SKM-1 (cell line): ENCODE measurements at regions not wholly inside any gene's neighbourhood (a gene's known extent, or its start where the extent isn't known, plus 50 kb on each side); places are given as distances from the start of the nearest gene placed in this dataset.

ENCODE experiments used
- DNase-seq: peaks from one replicate; lab custom pipeline; 2025; ENCODE audit not compliant: unreplicated experiment; lab: John Stamatoyannopoulos, UW

DNA sequence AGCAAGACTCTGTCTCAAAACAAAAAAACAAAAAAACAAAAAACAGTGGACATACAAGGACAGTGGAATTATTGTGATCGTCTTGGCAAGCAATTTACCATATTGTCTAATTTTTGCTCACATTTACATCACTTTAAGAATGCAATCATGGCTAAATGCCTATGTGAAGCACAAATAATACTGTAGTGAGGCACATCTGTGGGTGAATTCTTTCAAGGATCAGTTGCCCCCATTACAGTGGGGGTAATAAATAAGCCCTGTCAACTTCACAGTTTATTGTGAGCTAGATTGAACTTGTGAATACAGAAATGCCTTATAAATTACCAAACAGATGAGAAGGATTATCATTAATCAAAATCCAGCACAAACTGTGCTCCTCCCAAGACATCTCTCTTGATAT lies 150.2 kb upstream of the PAPPA start:
- DNase-seq, result no peak

DNA sequence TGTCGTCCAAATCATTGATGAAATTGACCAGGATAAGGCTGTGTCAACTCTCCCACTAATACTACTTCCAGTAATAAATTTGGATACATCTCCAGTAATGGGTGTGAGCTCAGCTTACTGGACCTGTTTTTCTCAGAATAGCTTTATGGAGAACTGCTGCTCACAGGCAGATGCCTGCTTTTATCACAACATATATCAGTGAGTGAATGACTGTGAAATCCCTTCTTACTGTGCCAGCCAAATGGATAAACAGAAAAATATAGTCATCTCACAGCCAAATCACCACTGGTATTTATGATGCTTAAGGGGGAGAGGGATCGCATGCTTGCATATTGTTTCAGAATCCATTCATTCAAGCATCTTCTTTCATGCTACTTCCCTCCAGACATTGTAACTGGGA lies 148.4 kb upstream of the PAPPA start:
- no peak for DNase-seq

DNA sequence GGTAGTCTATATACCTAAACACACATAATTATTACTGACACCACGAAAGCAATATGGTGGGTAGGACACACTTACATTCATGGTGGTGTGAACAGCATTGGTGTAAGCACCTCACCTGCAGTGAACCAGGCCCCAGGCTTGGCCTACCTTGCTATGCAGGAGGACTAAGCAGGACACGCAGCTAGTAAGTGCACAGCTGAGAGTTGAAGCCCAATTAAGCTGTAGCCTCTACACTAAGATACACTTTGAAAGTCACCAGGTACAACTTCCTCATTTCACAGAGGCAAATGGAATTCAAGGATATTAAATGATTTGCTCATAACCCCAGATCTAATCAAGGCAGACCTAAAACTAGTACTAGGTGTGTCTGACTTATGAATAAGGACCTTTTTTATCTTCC lies 145.8 kb upstream of the PAPPA start:
- no peak for DNase-seq

DNA sequence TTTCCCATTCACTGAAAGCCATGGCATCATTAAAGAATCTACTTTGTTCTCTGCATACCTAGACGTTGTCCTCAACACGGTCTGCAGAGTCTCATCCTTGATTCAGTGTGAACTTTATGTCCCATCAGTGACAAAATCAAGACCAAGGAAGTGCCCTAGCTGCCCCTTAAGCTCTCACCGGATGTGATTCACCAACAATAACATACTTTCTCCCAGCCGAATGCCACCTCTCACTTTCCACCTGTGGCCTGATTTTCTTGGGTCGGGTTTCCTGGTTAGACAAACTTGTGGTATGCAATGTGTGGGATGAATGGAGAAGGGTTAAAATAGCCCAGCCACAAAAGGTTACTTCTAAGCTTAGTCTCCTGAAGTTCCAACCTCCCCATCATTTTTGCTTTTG lies 145.3 kb upstream of the PAPPA start:
- DNase-seq, result no peak

DNA sequence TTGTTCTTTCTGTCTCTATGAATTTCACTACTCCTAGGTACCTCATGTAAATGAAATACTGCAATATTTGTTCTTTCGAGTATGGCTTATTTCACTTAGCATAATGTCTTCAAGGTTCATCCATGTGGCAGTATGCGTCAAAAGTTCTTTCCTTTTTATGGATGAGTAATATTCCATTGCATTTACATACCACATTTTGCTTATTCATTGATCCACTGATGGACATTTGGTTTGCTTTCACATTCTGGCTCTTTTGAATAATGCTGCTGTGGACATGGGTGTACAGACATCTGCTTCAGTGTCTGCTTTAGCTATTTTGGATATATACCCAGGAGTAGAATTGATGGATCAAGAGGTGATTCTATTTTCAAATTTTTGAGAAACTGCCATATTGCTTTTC lies 144.2 kb upstream of the PAPPA start:
- DNase-seq, result no peak

DNA sequence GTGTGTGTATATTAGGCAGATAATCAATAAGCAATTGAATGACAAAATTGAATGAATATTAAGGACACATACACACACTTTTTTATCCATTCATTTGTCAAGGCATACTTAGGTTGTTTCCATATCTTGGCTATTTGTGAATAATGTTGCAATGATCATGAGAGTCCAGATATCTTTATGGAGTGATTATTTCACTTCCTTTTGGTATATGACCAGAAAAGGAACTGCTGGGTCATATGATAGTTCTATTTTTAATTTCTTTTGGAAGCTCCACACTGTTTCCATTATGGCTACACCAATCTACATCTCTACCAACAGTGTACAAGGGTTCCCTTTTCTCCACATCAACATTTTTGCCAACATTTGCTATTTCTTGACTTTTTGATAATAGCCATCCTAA lies 137.7 kb upstream of the PAPPA start:
- no peak for DNase-seq

DNA sequence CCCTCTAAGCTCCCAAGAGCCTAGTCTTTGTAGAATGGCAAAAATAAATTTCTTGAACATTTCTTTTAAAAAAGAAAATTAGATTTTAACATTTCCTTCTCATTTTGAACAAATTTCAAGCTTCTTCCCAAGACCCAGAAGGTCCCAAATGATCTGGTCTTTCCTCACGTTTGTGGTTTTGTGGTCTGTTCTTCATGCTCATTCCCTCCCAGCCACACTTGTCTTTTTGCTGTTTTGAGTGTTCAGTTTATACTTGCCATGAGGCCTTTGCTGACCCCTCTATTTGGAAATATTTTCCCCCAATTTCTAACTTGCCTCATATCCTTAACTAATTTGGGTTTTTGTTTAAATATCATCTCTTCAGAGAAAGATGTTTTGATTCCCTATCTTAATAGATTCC lies 133.4 kb upstream of the PAPPA start:
- no peak for DNase-seq

DNA sequence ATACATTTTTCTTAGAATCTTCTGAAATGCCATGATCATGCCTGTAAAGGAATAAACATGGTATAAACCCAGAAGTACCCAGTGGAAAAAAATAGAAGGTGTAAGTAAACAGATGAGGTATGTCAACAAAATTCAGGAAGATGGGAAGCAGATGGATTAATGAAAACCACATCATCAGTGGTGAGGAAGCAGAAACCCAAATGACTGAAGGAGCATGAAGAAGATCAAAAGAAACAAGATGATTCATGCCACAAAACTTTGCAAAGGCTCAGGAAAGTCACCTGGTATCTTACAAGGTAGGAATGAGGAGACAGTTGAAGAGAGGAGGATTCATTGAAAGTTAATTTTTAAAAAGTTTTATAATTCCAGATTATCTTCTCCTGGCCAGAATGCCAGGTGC lies 132.8 kb upstream of the PAPPA start:
- no peak for DNase-seq

DNA sequence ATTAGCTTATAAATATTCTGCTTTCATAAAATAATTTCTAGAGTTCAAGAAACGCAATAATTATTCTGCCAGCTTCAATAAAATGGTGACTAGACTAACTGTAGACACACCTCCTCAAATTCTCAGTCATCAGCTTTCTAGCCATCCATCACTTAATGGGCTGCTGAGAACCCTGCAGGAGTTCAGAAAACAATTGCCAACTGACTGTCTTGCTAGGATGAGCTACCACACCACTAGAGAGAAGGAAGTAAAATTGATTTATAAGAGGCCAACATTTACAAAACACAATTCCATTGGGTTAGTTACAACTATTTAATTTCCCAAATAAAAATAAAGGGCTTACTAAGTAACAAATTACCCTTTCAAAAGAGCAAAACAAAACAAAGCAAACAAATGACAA lies 126.5 kb upstream of the PAPPA start:
- no peak for DNase-seq

DNA sequence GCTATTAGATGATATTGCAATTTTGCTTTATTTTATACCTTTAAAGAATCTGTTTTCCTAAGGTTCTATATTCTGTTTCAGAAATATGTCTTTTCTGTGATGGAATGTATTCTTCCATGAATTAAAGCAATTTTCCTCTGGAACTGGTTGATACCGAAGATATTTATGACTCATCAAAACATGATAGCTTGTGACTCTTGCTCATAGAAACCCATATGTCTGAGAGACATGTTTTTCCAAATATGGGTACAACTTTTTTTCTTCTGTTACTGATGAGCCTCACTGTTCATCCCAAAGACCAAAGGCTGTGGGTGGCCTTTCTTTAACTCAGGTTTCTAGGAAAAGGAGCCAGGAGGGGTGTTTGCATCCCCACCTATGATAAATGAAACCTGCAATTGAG lies 126.1 kb upstream of the PAPPA start:
- no peak for DNase-seq

DNA sequence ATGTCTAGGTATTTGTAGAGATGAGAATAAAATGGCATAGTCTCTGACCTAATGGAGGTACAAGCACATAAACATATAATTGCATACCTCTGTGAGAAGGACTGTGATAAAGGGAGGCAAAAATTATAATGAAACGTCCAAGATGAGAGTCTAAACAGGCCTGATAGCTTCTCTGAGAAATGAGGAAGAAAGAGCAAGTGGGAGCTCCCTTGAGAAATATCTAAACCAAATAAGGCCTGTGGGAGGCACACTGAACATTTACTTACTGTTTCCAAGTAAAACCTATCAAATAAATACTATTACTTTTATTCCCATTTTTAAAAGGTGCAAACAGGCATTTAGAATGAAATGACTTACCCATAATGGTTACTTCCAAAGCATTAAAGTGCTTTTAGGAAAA lies 125.6 kb upstream of the PAPPA start:
- DNase-seq, result no peak

DNA sequence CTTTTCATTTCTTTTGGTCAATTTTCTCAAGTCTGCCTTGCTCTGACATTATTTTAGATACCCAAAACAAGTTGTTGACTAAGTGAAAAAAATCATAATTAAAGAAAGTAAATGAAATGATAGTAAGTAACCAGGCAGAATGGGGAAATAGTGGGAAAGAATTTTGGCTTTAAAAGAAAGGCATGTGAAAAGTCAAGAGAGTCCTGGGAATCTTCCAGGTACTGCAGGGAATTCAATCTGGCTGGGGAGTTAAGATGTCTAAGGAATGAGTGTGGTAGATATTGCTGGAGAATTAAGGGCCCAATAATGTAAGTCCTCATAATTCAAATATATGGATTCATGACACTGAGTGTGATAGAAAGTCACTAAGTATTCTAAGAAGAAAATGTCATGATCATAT lies 123.1 kb upstream of the PAPPA start:
- DNase-seq, result no peak

DNA sequence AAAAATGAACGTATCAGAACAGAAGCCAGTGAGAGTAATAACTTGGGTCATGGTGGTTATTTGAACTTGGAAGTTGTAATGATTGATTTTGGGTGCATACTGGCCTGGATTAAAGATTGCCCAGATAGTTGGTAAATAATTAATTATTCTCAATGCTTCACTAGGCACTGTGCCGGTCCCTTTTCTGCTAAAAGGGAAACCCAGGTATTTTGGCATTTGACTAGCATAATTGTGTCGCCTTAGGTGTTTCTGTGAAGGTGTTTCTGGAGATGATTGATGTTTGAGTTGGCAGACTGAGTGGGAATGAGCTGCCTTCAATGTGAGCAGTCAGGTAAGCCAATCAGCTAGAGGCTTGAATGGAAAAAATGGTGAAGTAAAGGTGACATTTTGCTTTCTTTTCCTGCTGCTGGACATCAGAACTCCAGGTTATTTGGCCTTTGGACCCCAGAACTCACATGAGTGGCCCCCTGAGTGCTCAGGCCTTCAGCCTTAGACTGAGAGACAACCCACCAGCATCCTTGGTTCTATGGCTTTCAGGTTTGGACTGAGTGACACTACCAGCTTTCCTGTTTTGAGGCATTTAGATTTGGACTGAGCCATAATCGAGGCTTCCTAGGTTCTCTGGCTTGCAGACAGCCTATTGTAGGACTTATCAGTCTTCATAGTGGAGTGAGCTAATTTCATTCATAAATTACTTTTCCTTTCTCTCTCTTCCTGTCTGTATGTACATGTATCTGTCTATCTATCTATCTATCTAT lies 120.7 kb upstream of the PAPPA start:
- DNase-seq, result no peak

DNA sequence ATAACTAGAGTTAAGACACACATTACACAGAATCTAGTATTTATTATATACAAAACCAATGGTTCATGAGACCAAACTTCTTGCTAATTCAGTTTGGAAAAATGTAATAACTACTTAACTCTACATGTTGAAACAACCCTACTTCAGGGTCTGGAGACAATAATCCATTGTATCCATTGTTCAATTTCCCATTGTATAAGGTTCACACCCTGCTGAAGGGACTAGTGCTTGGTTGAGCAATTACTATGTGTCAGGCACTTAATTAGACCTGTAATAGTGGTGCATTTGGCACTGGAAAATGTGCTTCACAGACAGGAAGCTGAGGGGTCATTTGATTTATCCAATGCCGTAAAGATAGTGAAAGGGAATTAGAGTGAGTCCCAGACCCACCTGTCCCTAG lies 114.3 kb upstream of the PAPPA start:
- DNase-seq, result no peak

DNA sequence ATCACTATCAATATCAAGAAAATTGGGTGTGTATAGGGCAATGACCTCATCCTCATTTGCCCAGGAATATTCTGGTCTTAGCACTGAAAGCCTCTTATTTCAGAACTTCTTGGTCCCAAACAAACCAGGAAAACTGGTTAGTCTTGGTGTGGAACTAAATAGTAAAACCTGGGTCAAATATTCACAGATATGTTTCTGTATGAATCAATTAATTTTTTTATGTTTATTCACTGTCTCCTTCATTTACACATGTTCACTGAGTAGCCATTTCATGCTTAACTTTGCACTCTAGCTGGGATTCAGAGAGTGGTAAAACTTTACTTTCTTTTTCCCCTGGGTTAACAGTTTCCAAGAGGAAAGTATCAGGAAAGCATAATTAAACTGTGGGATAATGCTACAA lies 113.7 kb upstream of the PAPPA start:
- DNase-seq, result no peak

DNA sequence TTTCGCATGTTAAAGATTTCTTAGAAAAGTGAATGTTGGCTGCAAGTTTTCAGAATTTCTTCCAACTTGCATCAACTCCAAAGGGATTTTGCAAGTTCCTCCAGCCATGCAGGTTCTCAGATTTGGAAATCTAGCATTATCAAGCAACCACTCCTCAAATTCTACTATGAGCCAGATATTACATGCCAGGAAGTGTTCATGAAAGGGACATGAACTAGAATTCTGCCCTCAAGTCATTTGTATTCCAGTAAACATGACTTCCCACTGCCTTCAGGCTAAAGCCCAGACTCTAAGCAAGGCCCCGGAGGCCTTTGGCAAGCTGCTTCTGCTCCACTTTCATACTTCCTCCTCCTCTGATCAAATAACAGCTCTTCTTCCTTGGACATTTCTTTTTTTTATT lies 111.3 kb upstream of the PAPPA start:
- DNase-seq, result no peak

DNA sequence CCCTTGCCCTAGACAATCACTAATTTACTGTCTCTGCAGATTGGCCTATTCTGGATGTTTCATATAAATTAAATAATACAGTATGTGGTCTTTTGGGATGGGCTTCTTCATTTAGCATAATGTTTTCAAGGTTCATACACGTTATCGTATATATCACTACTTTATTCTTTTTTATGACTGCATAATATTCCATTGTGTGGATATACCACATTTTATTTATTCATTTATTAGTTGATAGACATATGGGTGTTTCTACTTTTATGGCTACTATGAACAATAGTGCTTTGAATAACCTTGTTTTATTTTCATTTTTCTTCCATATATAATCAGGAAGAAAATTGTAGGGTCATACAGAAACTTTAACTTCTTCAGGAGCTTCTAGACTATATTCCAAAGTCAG lies 108.5 kb upstream of the PAPPA start:
- DNase-seq, result no peak

DNA sequence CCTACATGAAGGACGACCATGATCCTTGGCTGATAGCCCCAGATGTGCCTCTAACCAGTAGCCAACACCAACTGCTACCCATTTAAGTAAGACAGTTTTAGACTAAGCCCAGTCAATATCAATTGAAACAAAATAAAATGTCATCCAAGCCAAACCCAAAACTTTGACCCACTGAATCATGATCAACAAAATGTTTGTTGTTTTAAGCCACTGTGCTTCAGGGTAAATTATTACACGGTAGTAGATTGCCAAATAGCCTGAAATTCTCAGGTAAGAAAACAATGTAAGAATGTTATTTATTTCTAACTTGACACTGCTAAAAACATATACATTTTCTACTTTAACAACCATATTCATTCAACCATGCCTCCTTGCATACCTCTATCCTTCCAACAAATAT lies 105.5 kb upstream of the PAPPA start:
- DNase-seq, result no peak

DNA sequence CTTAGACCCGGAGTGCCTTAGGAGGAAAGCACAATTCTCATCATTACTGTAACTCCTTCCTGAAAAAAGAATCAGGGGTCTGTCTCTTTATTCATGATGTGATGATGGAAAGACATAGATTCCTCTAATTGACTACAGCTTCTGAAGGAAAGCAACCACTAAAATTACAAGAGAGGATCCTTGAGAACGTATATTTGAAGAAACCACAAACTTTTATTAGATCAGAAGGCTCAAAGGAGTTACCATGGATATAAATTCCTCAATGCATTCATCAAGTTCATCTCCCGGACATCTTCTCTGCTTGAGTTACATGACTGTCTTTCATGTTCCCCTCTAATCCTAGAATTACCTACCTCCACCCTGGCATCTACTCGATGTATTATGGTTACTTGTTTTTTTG lies 104.1 kb upstream of the PAPPA start:
- no peak for DNase-seq

DNA sequence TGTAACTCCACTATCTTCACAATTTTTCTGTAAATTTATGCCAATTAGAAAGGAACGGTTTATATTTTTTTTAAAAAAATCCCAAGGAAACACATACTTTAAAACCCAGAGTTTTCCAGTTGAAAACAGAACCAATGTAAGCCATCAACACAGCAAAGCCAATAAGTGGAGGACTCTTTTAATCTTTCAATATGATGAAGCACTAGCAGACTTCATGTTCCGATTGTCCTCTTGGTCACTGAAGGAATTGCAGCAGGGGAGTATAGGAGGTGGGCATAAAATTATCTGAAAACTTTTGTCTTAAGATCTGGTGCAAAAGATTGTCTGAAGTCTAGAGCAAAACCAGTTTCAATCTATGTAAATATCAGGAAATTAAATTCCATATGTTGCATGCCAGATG lies 102.1 kb upstream of the PAPPA start:
- no peak for DNase-seq

DNA sequence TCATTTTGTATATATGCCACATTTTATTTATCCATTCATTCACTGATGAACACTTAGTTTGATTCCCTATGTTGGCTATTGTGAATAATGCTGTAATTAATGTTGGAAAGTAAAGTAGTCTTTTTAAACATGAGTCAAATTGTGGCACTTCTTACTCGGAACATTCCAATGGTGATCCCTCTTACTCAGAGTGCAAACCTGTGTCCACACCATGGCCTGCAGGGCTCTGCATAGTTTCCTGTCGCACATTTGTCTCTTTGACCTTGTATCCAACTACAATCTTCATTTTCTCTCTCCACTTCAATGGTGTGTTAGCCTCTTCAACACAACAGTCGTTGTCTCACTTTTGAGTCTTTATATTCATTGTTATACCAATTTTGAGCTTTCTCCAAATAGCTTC lies 98.1 kb upstream of the PAPPA start:
- no peak for DNase-seq

DNA sequence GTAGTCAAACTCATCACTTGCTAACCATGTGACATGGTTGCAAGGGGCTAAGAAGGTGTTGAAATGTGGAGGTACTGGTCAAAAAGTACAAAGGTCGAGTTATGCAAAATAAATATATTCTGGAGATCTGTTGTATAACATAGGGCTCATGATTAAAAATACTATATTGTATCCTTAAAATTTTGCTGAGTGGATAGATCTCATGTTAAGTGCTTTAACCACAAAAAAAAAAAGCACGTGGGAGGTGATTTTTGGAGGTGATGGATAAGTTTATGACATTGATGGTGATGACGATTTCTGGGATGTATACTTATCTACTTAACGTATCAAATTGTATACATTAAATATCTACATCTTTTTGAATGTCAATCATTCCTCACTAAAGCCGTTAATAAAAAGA lies 96.2 kb upstream of the PAPPA start:
- DNase-seq, result no peak

DNA sequence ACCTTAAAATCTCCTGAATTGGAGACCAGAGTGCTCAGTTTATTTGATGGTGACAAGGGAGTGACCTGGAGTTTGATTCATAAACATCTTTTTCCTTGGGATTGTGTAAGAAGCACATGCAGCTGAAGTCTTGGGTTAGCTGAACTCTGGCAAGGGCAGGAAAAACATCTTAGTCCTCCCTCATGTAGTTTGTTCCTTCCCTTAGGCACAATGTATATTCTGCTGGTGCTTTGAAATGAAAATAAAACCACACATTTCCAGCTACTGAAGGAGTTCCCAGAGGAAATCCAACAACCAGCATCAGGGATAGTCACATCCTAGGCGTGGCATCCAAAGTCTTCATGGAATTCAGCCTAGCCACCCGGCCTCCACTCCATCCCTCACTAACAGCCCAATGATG lies 95.2 kb upstream of the PAPPA start:
- no peak for DNase-seq

DNA sequence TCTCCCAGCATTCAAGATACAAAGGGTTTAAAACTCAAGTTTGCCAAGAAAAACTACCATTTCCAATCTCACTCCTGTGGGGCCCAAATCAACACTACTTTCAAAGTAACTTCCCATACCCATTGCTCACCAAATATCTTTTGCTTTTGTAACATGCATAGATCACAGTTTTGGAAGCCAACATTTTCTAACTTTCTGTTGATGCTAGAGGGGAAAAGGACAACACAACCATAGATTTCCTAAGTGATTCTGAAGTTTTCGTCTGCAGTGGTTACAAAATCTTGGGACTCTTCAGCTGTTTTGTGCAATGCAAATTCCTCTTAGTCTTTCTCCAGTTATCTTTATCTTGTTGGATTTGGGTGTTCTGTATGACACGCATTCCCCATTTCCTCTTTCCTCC lies 94.1 kb upstream of the PAPPA start:
- DNase-seq, result no peak
